Right hindlimb (tissue), 1 donor: ENCODE measurements at regions not wholly inside any gene's neighbourhood (a gene's known extent, or its start where the extent isn't known, plus 50 kb on each side); places are given as distances from the start of the nearest gene placed in this dataset.

Experiments used
- DNase-seq: peaks from one replicate; pipeline ENCODE4 v3.0.0-alpha.2; 2018

GRCh38 chr4:74878323-74878722, 54.6 kb upstream of the PARM1 start:
- DNase-seq, result no peak

DNA sequence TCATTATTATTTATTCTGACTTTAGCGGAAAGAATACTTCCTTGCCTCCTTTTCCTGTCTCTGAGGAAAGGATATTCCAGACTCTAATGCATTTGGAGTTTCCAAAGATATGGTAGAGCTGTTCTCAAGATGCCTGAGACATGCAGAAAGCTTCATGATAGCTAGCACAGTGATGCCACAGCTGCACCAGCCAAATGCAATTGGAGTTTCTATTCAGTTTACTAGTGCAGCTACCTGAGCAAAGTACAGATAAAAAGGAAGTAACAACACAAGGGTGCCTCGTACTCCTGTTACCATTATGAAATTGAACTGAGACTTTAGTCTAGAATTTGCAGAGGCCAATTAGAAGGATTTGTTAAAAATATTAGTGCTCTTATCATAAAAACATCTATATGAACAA, 57.5 kb upstream of the PARM1 start:
- DNase-seq, result no peak

DNA sequence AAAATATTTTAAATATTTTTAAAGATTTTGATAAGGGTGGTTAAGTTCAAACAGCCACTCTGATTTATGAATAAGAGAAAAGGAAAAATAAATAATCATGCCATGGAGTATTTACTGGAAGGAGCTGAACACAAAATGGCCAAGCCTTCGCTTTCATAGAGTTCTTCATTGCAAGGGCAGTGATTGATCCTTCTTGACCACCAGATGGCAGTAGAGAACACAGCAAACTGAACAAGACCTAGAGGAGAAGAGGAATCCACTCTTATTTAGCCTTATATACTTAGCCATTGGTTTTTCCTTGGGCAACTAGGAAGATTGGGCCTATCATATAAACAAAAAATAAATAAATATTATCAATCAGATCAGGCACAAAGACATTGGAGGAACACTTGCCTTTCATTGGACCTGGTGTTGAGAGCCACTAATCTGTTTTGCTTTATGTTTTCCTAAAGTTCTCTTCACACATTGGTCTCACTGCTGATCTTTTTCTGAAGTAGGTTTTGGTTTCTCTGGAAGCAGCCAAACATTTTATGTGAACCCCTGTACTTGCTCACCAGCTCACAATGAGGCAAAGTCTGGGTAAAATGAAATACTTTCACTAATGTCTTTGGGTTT, 58.1 kb upstream of the PARM1 start:
- DNase-seq, result peak; percentile 36

- DNase-seq, result no peak
Measured at GRCh38 chr4:74873545-74874301, 59.2 kb upstream of the PARM1 start.

GRCh38 chr4:74858921-74859562, 64.7 kb upstream of the BTC start:
- no peak for DNase-seq

DNA sequence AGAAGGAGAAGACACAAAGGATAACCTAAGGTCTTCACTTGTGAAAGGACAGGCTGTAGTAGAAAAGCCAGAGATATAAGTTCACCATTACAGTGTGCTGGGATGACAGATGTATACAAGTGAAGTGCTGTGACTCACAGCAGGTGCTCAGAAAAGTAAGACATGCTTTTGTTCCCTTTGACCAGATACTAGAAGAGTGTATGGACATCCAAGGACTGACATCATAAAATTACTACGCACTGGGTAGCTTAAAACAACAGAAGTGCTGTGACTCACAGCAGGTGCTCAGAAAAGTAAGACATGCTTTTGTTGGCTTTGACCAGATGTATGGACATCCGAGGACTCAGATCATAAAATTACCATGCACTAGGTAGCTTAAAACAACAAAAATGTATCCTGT, 61.6 kb upstream of the BTC start:
- DNase-seq, result no peak

GRCh38 chr4:74848774-74849173, 54.5 kb upstream of the BTC start:
- DNase-seq, result no peak

GRCh38 chr4:74845834-74846233, 51.5 kb upstream of the BTC start:
- no peak for DNase-seq
